ENCODE measurements at regions not wholly inside any gene's neighbourhood (a gene's known extent, or its start where the extent isn't known, plus 50 kb on each side); places are given as distances from the start of the nearest gene placed in this dataset.

DNA sequence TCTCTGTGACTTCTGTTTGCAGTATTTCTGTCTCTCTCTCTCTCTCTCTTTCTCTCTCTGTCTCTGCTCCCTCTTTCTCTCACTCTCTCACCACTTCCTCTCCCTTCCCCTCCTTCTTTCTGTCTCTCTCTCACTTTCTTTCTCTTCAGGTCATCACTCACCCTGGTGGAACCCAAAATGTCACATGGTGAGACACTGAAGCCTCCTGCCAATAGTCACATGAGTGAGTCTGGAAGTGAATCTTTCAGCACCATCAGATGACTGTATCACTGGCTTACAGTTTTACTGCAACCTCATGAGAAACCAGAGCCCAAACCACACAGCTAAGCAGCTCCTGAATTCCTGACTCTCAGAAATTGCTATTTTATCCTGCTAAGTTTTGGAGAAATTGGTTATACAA is 414.6 kb downstream of the CAAP1 start:
- DNase-seq = no peak

DNA sequence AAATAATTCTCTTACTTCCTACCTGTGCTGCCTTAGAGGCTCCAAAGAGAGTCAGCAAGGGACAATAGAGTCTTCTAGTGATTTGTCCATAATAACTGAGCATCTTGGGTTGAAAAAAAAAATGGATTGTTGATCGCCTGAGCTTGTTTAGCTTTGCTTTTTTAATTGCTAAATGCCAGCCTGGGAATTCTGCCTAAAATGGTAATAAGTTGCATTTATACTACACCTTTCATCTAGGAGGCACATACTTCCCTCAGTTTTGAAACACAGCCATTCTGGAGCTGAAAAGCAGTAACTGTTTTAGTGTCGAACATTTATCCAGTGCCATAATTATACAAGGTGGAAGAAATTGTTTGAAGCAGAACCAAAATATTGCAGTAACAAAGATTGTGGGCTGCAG is 421.3 kb downstream of the CAAP1 start:
- DNase-seq = no peak

DNA sequence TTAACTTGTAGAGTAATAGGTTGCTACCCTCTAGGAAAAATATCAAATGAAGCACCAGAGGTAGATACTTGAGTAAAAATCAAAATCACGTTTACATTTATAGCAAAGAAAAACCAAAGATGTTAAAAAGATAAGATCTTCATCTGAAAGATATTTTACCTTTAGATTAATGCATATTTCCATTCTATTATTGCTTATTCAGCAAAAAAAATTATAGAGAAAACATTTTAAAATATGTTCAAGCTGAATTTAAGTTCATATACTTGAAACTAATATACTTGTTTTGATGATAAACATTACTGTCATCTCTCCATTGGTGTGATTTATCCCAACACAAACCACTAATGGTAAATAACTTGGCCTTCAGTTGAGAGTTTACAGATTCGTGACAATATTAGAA is 422.3 kb downstream of the CAAP1 start:
- DNase-seq = no peak

DNA sequence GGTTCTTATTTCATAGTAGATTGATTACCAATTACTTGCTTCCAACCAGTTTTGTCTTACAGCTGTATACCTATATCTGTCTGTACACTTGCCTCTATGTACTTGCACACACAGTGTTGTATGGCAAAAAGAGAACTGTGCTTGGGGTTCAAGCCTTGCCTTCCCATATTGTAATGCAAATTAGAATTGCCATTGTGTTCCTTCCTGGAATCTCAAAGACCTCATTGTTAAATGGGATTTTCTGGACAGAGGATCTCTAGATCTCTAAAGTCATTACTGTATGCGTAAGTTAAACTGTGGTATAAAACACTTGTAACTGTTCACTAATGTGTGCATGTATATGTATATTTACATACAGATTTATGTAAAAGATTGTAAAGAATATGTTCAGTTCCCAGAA is 428.8 kb downstream of the CAAP1 start:
- no peak for DNase-seq

DNA sequence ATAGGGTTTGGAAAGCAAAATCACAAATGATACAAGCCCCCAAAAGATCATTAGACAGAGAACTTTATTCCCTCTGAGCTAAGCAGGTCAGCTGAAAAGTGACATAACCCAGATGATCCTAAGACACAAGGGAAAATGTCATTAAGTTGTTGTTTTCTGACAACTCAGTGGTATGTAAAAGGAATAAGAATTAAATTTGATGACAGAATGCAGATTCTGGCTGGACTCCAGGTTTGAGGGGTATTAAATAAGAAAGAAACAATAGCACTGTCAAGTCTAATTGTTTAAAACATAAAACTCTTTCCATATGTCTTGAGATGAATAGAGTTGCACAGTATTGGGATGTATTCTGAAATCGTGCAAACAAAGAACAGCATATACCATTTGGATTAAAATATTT is 429.9 kb downstream of the CAAP1 start:
- no peak for DNase-seq

DNA sequence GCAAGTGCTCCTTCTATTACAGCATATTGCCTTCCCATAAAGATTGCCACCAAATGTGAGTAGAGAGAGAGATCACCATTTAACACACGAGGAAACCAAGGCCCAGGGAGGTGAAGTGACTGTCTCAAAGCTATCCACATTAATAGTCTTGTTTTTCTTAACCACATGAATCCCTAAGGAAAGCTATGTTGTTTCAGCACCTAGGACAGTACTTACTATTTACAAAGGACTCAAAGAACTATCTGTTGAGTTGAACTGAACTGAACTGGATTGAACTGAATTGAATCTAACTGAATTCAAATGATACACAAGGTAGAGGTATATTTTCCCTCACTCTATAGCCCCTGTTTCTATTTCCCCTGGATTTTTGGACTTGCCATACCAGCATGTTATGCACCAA is 430.4 kb downstream of the CAAP1 start:
- DNase-seq = no peak

DNA sequence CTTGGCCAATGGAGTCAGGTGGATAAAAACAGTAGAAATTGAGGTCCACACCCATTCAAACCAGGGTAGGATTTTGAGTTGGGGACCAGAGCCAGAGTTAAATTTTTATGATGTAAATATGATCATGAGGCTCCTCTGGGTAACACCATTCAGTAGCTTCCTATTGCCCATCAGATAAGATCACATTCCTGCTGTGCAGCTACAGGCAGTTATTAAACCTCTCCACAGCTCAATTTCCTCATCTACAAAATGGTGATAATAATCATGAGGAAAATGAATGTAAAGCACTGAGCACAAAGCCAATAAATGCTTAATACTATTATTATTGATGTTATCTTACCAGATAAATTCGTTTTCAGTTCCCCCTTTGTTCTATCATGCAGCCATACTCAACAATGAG is 432.0 kb downstream of the CAAP1 start:
- no peak for DNase-seq

DNA sequence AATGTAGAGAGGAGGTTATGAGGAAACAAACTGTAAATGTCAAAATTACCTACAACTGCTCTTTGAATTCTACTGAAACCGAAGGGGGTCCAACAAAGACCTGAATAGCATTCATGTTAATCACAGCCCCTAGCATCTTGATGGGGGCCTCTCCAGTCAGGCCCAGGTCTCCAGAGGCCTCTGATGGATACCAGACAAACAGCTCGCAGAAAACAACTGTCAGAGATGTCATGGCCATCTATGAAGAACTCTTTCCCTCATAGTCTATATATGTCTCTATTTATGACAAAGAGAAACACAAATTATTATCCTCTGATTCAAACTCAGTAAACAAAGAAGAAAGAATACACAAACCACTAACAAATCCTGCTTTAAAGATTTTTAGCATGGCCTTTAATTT is 432.6 kb downstream of the CAAP1 start:
- no peak for DNase-seq

DNA sequence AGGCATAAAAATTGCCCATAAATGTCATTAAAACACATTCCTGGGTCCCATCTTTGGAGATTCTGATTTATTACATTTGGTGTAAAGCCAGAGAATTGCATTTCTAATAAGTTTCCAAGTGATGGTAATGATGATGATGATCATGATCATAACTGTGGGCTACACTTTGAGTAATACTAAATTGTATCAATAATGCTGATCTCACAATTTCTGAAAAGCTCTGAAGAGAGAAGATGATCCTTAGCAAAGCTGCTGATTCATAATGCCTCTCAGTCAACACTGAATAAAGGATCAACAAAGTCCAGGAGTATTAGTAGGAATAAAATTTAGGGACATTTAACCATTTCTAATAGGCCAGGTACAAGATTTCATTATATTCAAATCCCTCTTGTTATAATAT is 434.5 kb downstream of the CAAP1 start:
- no peak for DNase-seq

DNA sequence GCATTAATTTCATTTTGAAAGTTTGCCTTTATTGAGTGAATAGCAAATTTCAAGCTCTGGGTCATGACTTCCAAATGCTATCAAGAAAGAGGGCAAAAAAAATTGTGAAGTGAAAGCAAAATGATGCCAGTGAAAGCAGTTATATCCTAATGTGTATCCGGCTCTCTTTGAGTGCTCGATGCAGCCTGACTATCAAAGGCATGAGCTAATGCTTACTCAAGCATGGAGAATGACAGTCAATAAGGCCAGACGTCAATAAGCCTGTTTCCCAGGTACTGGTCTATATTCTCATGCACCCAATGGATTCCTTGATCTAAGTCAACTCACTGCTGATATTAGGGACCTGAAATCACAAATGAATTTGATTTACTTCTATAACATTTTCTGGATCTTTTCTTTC is 435.5 kb downstream of the CAAP1 start:
- no peak for DNase-seq

DNA sequence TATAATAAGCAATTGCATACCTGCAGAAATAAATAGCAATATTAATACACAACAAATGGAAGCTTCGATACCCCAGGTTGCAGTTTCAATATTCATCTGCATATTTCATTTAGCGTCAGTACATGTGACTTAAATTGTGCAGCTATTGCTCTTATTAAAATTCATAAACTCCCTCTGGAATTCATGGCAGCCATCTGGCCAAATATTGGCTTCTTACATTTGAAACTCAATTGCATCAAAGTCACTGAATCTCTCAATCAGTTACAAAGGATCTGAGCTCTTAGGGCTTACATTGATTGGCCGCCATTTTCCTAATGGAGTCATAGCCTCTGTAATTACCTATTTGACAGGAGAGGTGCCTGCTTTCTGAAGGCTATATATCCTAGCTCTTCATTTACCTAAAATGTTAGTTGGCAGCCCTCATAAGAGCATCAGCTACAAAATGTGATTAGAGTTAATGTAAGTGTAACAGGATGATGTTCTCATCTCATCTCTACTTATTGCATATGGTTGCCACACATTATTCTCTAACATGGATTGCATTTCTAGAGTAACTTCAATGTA is 453.5 kb downstream of the CAAP1 start:
- no peak for DNase-seq

DNA sequence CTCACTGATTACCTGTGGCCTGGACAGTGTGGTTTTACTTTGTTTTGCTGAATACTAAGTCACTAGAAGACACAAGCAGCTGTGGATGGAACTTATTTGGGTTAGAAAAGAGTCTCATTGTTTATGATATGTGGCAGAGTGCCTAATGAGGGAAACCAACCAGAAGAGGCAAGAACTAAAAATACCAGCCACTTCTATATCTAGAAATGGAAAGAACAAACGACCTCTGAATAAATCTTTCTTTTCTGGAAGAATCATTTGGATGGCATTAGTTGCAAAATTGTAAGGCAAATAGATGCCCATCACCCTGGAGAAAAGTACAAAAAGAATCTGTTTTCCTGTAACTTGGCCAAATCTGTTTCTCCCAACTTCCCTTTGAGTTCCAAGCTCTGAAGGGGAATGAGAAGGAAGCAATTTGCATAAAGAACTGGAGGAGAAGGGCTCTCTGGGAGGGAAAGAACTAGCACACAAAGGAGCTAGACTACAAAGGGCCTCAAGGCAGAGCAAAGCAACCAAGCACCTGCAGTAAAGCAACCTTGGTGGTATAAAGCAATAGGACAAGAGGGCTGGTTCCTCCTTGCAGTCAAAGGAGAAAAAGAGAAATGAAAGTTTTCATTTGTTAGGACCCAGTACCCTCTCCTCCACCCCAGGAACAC is 455.4 kb downstream of the CAAP1 start:
- DNase-seq = no peak

DNA sequence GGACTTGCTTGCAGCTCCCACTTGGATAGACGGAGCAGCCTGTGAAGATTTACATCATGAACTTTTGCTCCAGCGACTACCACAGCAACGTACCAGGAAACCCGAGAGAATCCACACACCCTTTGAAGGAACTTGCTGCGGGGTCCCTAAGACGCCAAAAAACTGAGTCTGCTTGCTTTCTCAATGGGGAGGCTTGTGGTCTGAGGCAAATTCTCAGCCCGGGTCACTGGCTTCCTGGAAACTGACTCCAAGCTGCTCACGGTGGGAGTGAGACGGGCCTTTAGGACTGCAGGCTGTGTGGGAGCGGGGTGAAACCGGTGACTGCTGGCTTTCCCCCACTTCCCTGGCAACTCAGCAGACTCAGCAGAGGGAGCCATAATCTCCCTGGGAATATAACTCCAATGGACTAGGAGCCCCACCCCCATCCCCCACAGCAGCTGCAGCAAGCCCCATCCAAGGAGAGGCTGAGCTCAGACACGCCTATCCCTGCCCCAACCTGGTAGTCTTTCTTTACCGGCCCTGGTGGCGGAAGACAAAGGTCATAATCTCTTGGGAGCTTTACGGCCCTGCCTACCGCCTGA is 466.0 kb downstream of the CAAP1 start:
- no peak for DNase-seq

DNA sequence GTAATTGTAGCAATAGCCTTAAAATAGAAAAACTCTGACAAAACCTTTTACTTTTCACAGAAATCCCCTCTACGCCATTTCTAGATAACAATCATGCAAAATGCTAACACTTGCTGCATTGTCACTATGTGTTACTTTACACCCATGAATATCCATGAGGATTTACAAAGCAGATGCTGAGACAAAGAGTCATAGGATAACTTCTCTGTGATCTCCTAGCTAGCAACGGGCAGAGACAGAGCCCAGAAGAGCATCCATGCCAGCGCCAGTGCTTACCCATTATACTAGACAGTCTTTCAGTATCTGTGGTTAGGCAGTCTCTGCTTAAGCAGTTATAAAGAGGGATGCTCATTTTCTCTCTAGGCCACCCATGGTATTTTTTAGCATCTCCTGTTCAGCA is 474.1 kb downstream of the CAAP1 start:
- no peak for DNase-seq

DNA sequence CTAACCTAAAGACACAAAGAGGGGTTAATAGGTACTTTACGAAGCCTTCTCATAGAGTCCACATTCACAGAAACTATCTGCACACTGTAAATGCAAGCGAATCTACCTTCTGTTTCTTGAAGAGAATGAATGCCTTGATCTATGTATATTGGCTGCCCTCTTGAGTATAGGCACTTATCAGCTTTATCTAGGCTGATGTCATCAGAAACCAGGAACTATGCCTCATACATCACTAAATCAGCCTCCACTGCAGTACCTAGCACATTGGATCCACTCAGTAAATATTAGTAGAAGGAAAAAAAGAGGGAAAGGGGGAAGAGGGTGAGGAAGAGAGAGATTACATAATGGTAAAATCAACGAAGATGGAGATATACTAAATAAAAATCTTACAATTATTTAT is 477.1 kb downstream of the CAAP1 start:
- no peak for DNase-seq

DNA sequence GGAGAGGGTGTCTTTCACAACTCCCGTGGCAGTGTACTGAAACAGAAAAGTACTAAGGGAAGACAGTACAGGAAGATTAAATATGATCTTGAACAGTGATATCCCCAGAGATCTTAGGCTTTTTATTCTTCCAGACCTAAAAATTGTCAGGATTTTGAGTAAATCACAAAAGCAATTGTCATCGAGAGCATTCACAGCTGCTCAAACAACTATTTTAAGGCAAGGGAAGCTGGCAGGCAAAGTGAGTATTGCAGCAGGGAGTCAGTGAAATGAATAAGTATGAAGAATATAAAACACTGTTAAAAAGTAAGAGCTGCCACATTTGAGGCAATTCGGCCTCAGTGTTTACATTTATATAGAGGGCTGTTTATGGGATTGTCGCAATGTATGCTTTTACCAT is 479.0 kb downstream of the CAAP1 start:
- no peak for DNase-seq

DNA sequence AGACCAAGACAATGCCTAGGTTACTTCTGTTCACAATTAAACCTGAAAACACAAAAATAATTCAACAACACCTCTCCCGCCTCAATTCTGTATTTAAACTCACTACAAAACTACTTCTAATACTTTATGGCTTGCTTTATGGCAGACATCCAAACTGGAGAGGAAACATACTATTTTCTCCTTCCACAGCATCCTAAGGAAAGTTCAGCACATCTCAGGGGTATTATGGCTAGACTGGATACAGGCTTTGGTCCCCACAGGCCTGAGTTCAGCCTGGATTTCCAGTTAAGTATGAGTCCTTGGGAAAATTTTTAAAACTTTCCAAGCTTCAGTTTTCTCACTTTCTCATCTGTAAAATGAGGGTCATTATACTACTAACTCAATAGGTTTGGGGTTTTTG is 480.2 kb downstream of the CAAP1 start:
- no peak for DNase-seq

DNA sequence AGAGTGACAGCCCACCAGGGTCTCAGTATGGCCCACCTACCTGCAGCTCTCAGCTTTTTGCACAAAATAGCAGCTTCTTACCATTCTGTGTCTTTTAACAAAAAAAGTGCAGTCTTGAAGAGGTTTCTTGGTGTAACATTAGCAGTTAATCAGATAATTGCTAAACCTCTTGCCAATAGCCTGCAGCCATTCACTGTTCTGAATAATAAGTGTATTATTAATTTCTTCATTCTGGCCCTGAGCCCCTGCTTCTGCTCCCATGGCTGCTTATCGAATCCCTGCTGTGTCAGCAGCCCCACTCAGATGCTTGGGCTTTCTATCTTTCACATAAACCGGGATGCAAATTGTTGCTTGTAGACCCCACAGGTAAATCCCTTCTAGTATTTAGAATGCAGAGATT is 485.9 kb downstream of the CAAP1 start:
- no peak for DNase-seq

DNA sequence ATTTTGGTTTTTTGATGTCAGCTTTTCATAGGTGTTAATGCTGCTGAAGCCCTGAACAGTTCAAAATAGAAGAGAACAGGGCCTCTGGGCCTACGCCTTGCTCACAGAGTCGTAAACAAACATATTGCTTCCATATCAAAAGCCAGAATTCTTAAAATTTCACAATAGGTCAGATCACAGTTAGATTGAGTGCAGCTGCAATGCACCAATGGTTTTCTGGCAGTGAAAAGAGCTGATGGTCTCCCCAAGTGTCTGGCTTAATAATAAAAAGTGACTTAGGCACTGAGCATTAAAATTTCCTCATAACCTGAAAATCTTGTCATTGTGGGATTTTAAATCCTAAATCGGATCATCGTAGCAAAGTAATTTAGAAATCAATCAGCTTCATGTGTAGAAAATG is 493.0 kb downstream of the CAAP1 start:
- no peak for DNase-seq

DNA sequence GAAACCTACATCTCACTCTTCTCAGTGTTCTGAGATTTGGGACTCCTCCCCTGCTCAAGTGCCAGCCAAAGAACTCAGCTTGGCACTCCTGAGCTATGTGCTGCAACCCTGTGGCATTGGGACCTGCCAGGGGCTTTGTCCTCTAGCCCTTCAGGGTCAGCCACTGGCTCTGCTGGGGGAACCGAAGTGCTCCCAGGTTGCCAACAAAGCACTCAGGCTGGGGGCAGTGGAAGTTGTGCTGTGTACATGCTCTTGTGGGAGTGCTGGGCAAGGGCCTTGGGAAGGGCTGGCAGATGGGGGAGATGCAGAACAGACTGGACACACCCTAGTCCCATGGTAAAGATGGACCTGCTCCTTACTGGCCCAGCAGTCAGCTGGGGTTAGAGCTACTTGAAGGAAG is 498.6 kb downstream of the CAAP1 start:
- DNase-seq = no peak

DNA sequence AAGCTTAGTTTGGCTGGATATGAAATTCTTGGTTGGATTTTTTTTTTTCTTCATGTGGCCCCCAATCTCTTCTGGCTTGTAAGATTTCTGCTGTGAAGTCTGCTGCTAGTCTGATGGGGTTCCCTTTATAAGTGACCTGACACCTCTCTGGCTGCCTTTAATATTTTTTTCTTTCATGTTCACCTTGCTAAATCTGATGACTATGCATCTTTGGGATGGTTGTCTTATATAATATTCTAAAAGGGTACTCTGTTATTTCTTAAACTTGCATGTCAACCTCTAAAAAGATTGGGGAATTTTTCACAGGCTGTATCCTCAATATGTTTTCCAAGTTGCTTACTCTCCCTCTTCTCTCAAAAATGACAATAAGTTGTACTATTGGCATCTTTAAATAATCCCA is 500.0 kb downstream of the CAAP1 start:
- DNase-seq = no peak

DNA sequence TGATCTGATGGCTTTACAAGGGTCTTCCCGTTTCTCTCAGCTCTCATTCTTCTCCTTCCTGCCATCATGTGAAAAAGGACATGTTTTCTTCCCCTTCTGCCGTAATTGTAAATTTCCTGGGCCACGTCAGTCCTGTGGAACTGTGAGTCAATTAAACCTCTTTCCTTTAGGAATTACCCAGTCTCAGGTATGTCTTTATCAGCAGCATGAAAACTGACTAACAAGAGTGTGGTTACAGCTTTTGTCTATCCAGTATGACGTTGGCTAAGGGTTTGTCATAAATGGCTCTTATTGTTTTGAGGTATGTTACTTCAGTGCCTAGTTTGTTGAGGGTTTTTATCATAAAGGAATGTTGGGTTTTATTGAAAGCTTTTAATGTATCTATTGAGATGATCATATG is 501.6 kb downstream of the CAAP1 start:
- DNase-seq = no peak

DNA sequence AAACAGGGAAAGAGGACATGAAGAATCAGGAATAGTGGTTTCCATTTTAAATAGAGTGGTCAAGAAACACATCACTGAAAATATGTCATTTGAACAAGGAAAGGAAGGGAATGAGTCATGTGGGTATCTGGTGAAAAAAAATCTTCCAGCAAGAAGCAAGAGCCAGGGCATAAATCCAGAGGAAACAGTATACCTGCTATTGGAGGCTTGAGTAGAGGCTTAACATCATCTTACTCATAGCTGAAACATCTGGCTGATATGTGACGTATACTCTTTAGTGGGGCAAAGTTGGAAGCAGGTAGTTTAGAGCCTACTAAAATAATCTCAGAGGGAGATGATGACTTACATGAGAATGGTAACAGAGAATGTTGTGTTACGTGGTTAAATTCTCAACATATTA is 517.2 kb downstream of the CAAP1 start:
- DNase-seq = no peak

DNA sequence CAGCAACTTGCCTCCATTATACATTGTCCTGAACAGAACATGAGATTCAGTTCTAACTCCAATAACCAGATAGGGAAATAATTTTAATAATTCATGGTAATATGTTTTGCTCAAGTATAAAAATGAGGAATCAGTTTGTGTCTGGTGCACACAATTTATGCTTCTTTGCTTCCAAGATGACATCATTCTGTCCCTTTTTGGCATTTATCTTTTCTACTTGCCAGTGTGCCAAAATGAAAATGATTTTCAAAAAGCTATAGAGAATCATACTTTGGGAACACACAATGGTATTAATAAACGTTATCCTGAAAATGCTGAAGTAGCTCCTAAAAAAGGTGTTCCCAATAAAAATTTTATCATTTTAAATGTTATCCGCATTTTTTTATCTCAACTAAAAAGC is 519.0 kb downstream of the CAAP1 start:
- no peak for DNase-seq

DNA sequence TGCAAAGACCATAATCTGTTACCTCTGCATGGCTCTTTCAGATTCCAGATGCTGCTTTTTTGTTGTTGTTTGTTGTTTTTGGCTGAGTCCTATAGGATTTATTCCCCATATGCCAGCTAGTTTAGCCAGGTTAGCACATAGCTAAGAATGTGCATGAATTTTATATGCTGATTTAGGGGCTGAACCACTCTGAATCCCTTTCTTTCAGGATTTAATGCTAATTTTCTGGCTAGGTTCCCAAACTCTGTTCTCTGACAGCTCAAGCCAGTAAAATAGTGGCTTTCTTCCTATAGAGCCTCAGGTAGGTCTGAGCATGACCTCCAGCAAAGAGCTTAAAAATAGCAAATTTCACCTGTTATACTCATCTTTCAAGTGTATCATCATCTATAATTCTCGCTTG is 521.4 kb downstream of the CAAP1 start:
- DNase-seq = no peak

All from NCI-H345 (cell line).